ENCODE measurements at regions not wholly inside any gene's neighbourhood (a gene's known extent, or its start where the extent isn't known, plus 50 kb on each side); places are given as distances from the start of the nearest gene placed in this dataset.

DNA sequence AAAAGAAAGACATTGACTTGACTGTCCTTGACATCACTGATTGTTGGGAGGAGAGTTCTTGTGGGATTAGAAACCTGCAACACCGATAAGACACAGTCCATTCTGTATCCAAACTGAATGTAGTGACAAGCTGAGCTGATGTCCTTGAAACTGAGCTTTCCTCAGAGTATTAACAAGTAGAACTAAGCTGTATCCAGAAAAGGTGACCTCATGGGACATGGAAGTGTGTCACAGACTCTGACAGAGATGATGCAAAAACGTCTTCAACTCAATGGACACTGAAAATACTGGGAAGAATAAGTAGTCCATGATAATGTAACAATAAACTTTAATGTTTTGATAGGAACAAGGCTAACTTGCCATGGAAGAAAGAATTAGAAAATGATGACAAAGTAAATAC, 690.1 kb downstream of the CDH18 start:
- H3K36me3 ChIP-seq (ENCODE audit: control insufficient read depth in 4 of 4, insufficient read depth in 4 of 4, low read length in 3 of 4), result no peaks in the 10 kb centered on the region
- no peaks in the 10 kb centered on the region for H3K27me3 ChIP-seq (replicated peaks in 2 of 5; ENCODE audit: control insufficient read depth in 4 of 5, insufficient read depth in 5 of 5, low read length in 4 of 5)
- WGBS (ENCODE audit: insufficient coverage), result 100% methylated on average over 1 of the region's 2 CpGs
- H3K4me1 ChIP-seq (ENCODE audit: control extremely low read depth in 1 of 4, control insufficient read depth in 4 of 4, insufficient read depth in 4 of 4, low read length in 3 of 4), result no peaks in the 10 kb centered on the region
- ChIA-PET CTCF (no interaction called here), POLR2A (no interaction called here)
- no peak overlapping the region for H3K4me3 ChIP-seq (ENCODE audit: control insufficient read depth in 1 of 7, extremely low read depth in 1 of 7, insufficient read depth in 4 of 7, low read depth in 2 of 7, low read length in 6 of 7)
- H3K9me3 ChIP-seq (ENCODE audit: control extremely low read depth in 1 of 5, control insufficient read depth in 4 of 5, insufficient read depth in 2 of 5, low read depth in 1 of 5, low read length in 4 of 5), result no peaks in the 10 kb centered on the region
- no peak overlapping the region for H3K27ac ChIP-seq (ENCODE audit: insufficient read depth in 1 of 2, low read depth in 1 of 2, low read length in 2 of 2, poor library complexity in 1 of 2, severe bottlenecking in 2 of 2)
- no peak for DNase-seq

DNA sequence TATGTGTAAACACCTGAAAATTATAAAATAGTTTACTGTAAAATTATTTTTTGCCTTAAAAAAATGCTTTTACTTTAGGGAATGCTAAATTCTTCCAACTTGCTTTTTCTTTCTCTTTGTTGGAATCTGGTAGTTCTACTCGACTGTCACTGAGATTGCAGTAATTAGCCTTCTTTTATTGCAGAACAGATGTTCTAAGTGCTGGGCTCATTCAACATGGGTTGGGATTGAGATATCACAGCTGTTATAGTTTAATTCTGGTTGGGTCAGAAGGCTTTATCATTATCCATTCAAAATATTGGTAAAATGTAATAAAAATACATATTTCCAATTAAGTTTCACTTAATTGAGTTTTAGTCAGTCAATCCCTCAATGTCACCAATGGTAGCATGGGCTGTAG, 686.7 kb downstream of the CDH18 start:
- CTCF ChIA-PET, result no interaction called here
- Histone ChIP-seq H3K4me3 (ENCODE audit: control insufficient read depth in 1 of 7, extremely low read depth in 1 of 7, insufficient read depth in 4 of 7, low read depth in 2 of 7, low read length in 6 of 7) (no peak overlapping the region), H3K27me3 (replicated peaks in 2 of 5; ENCODE audit: control insufficient read depth in 4 of 5, insufficient read depth in 5 of 5, low read length in 4 of 5) (no peaks in the 10 kb centered on the region), H3K27ac (ENCODE audit: insufficient read depth in 1 of 2, low read depth in 1 of 2, low read length in 2 of 2, poor library complexity in 1 of 2, severe bottlenecking in 2 of 2) (no peak overlapping the region), H3K9me3 (ENCODE audit: control extremely low read depth in 1 of 5, control insufficient read depth in 4 of 5, insufficient read depth in 2 of 5, low read depth in 1 of 5, low read length in 4 of 5) (no peaks in the 10 kb centered on the region), H3K4me1 (ENCODE audit: control extremely low read depth in 1 of 4, control insufficient read depth in 4 of 4, insufficient read depth in 4 of 4, low read length in 3 of 4) (no peaks in the 10 kb centered on the region), H3K36me3 (ENCODE audit: control insufficient read depth in 4 of 4, insufficient read depth in 4 of 4, low read length in 3 of 4) (no peaks in the 10 kb centered on the region)
- no peak for DNase-seq
- POLR2A ChIA-PET, result no interaction called here
- WGBS (ENCODE audit: insufficient coverage), result no CpG with 5 or more reads among the region's 1 CpG

DNA sequence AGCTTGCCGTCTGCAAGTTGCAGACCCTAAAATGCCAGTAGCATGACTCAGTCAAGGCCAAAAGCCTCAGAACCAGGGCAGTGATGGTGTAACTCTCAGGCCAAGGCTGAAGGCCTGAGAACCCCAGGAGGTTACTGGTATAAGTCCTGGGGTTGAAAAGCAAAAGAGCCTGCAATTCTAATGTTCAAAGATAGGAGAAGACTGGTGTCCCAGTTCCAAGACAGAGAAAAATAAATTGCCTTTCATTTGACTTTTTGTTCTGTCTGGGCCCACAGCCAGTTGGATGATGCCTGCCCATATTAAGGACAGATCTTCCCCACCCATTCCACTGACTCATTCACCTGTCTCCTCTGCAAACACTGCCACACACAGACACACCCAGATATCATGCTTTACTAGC, 673.2 kb downstream of the CDH18 start:
- no peak for DNase-seq
- H3K36me3 ChIP-seq (ENCODE audit: control insufficient read depth in 4 of 4, insufficient read depth in 4 of 4, low read length in 3 of 4), result no peaks in the 10 kb centered on the region
- no peaks in the 10 kb centered on the region for H3K27me3 ChIP-seq (replicated peaks in 2 of 5; ENCODE audit: control insufficient read depth in 4 of 5, insufficient read depth in 5 of 5, low read length in 4 of 5)
- ChIA-PET POLR2A (no interaction called here), CTCF (no interaction called here)
- no peak overlapping the region for H3K4me3 ChIP-seq (ENCODE audit: control insufficient read depth in 1 of 7, extremely low read depth in 1 of 7, insufficient read depth in 4 of 7, low read depth in 2 of 7, low read length in 6 of 7)
- 86% methylated on average over 1 of the region's 1 CpG for WGBS (ENCODE audit: insufficient coverage)
- no peaks in the 10 kb centered on the region for H3K9me3 ChIP-seq (ENCODE audit: control extremely low read depth in 1 of 5, control insufficient read depth in 4 of 5, insufficient read depth in 2 of 5, low read depth in 1 of 5, low read length in 4 of 5)
- no peaks in the 10 kb centered on the region for H3K4me1 ChIP-seq (ENCODE audit: control extremely low read depth in 1 of 4, control insufficient read depth in 4 of 4, insufficient read depth in 4 of 4, low read length in 3 of 4)
- no peak overlapping the region for H3K27ac ChIP-seq (ENCODE audit: insufficient read depth in 1 of 2, low read depth in 1 of 2, low read length in 2 of 2, poor library complexity in 1 of 2, severe bottlenecking in 2 of 2)

DNA sequence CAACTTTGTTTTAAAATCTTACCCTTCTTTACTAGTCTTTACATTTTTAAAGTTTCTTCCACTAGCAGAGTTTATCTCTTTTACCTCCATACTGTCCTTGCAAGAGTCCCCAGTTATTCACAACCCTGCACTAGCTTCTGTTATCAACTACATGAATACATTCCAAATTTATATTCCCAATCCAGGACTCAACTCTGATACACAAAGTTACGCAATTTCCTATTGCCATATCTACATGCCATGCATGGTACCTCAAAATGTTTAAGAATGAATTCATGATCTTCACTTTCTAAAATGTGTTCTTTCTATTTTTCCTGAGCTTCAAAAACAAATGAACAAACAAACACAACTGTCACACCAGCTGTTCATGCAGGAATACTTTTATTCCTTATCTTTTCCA, 668.7 kb downstream of the CDH18 start:
- CTCF ChIA-PET, result interaction anchor here (0.9 kb wide), 1 partner anchor 19 kb away, joined by 3 read pairs; no protein-coding TSS in a partner anchor
- WGBS (ENCODE audit: insufficient coverage), result 100% methylated on average over 1 of the region's 1 CpG

DNA sequence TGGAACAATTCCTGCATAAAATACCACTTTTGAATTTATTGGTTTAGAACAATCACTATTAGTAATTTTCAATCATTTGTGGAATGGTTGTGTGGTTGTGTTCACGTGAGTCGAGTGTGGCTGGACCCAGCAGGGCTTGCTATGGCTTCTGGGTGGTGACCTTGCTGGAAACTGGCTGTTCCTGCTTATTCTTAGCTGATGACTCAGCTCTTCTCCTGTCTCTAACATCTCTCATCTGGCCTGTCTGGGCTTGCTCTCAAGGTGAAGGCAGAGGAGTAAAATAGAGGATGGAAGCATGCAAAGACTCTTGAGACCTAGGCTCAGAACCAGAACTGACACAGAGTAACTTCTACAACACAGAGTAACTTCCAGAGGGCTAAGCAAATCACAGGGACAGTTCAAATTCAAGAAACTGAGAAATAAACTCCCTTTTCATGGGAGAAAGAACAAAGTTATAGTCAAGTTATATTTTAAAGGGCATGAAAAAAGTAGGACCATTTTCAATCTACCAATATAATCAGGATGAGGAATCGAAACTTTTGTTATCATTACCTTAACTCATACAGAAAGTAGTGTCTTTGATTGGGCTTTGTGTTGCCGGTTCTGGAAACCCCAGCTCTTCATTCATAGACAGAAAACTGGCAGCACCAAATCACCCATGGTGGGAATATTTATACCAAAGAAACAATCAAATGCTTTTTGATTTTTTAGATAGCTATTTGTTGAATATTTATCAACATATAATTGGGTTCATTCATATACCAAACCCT, 665.1 kb downstream of the CDH18 start:
- no peak for DNase-seq
- no peaks in the 10 kb centered on the region for H3K27me3 ChIP-seq (replicated peaks in 2 of 5; ENCODE audit: control insufficient read depth in 4 of 5, insufficient read depth in 5 of 5, low read length in 4 of 5)
- H3K4me3 ChIP-seq (ENCODE audit: control insufficient read depth in 1 of 7, extremely low read depth in 1 of 7, insufficient read depth in 4 of 7, low read depth in 2 of 7, low read length in 6 of 7), result no peak overlapping the region
- POLR2A ChIA-PET, result no interaction called here
- no peak overlapping the region for H3K27ac ChIP-seq (ENCODE audit: insufficient read depth in 1 of 2, low read depth in 1 of 2, low read length in 2 of 2, poor library complexity in 1 of 2, severe bottlenecking in 2 of 2)
- WGBS (ENCODE audit: insufficient coverage), result no CpG with 5 or more reads among the region's 4 CpGs
- no peaks in the 10 kb centered on the region for H3K36me3 ChIP-seq (ENCODE audit: control insufficient read depth in 4 of 4, insufficient read depth in 4 of 4, low read length in 3 of 4)
- CTCF ChIA-PET, result no interaction called here
- H3K9me3 ChIP-seq (ENCODE audit: control extremely low read depth in 1 of 5, control insufficient read depth in 4 of 5, insufficient read depth in 2 of 5, low read depth in 1 of 5, low read length in 4 of 5), result no peaks in the 10 kb centered on the region
- H3K4me1 ChIP-seq (ENCODE audit: control extremely low read depth in 1 of 4, control insufficient read depth in 4 of 4, insufficient read depth in 4 of 4, low read length in 3 of 4), result no peaks in the 10 kb centered on the region

More for the DNA sequence above, 668.7 kb downstream of the CDH18 start:
- no peaks in the 10 kb centered on the region for H3K4me1 ChIP-seq (ENCODE audit: control extremely low read depth in 1 of 4, control insufficient read depth in 4 of 4, insufficient read depth in 4 of 4, low read length in 3 of 4)
- no peaks in the 10 kb centered on the region for H3K36me3 ChIP-seq (ENCODE audit: control insufficient read depth in 4 of 4, insufficient read depth in 4 of 4, low read length in 3 of 4)
- no peaks in the 10 kb centered on the region for H3K9me3 ChIP-seq (ENCODE audit: control extremely low read depth in 1 of 5, control insufficient read depth in 4 of 5, insufficient read depth in 2 of 5, low read depth in 1 of 5, low read length in 4 of 5)
- no peaks in the 10 kb centered on the region for H3K27me3 ChIP-seq (replicated peaks in 2 of 5; ENCODE audit: control insufficient read depth in 4 of 5, insufficient read depth in 5 of 5, low read length in 4 of 5)
- H3K27ac ChIP-seq (ENCODE audit: insufficient read depth in 1 of 2, low read depth in 1 of 2, low read length in 2 of 2, poor library complexity in 1 of 2, severe bottlenecking in 2 of 2), result no peak overlapping the region
- POLR2A ChIA-PET, result no interaction called here
- DNase-seq, result no peak
- H3K4me3 ChIP-seq (ENCODE audit: control insufficient read depth in 1 of 7, extremely low read depth in 1 of 7, insufficient read depth in 4 of 7, low read depth in 2 of 7, low read length in 6 of 7), result no peak overlapping the region

DNA sequence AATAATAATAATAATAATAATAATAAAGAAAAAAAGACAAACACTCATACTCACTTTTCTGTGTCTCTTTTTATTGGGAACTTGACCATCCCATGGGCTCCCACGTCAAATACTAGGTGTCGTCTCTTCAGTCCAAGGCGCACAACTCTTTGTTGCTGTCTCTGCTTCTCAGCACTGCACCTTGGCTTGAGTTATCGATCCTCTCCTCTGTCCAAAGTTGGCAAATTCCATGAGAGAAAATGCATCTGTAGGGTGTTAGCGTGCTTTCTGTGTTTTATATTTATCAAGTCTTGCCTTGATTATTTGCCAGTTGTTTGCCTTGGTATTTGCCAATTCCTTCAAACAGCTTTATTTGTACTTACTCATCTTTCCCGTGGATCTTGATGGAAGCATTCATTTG, 653.7 kb downstream of the CDH18 start:
- CTCF ChIA-PET, result no interaction called here
- H3K9me3 ChIP-seq (ENCODE audit: control extremely low read depth in 1 of 5, control insufficient read depth in 4 of 5, insufficient read depth in 2 of 5, low read depth in 1 of 5, low read length in 4 of 5), result peaks cover 0 to 2% (median 0%) of the 10 kb centered on the region in 5 experiments
- H3K27me3 ChIP-seq (replicated peaks in 2 of 5; ENCODE audit: control insufficient read depth in 4 of 5, insufficient read depth in 5 of 5, low read length in 4 of 5), result no peaks in the 10 kb centered on the region
- no peak overlapping the region for H3K27ac ChIP-seq (ENCODE audit: insufficient read depth in 1 of 2, low read depth in 1 of 2, low read length in 2 of 2, poor library complexity in 1 of 2, severe bottlenecking in 2 of 2)
- DNase-seq, result no peak
- no peaks in the 10 kb centered on the region for H3K36me3 ChIP-seq (ENCODE audit: control insufficient read depth in 4 of 4, insufficient read depth in 4 of 4, low read length in 3 of 4)
- POLR2A ChIA-PET, result no interaction called here
- no peaks in the 10 kb centered on the region for H3K4me1 ChIP-seq (ENCODE audit: control extremely low read depth in 1 of 4, control insufficient read depth in 4 of 4, insufficient read depth in 4 of 4, low read length in 3 of 4)
- WGBS (ENCODE audit: insufficient coverage), result 71% methylated on average over 4 of the region's 6 CpGs
- H3K4me3 ChIP-seq (ENCODE audit: control insufficient read depth in 1 of 7, extremely low read depth in 1 of 7, insufficient read depth in 4 of 7, low read depth in 2 of 7, low read length in 6 of 7), result no peak overlapping the region

DNA sequence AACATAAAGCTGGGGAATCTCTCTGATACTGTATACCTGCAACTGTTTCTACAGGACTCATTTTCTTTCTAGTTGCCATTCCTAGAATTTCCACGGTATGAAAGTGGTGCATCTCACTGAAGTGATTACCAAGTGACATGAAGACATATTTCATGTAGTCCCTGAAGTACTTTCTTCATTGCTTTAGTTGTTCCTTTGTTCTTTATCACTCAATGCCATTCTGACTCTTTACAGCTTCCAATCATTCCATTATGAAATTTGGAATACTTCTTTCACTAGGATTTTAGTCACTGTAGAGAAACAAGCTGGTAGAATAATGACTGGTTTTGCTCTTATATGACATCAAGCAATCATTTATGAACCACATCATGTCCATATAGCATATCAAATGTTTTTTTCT, 645.1 kb downstream of the CDH18 start:
- Histone ChIP-seq H3K4me3 (ENCODE audit: control insufficient read depth in 1 of 7, extremely low read depth in 1 of 7, insufficient read depth in 4 of 7, low read depth in 2 of 7, low read length in 6 of 7) (no peak overlapping the region), H3K36me3 (ENCODE audit: control insufficient read depth in 4 of 4, insufficient read depth in 4 of 4, low read length in 3 of 4) (no peaks in the 10 kb centered on the region), H3K27me3 (replicated peaks in 2 of 5; ENCODE audit: control insufficient read depth in 4 of 5, insufficient read depth in 5 of 5, low read length in 4 of 5) (no peaks in the 10 kb centered on the region), H3K4me1 (ENCODE audit: control extremely low read depth in 1 of 4, control insufficient read depth in 4 of 4, insufficient read depth in 4 of 4, low read length in 3 of 4) (no peaks in the 10 kb centered on the region), H3K9me3 (ENCODE audit: control extremely low read depth in 1 of 5, control insufficient read depth in 4 of 5, insufficient read depth in 2 of 5, low read depth in 1 of 5, low read length in 4 of 5) (peaks cover 0 to 2% (median 0%) of the 10 kb centered on the region in 5 experiments), H3K27ac (ENCODE audit: insufficient read depth in 1 of 2, low read depth in 1 of 2, low read length in 2 of 2, poor library complexity in 1 of 2, severe bottlenecking in 2 of 2) (no peak overlapping the region)
- 88% methylated on average over 1 of the region's 1 CpG for WGBS (ENCODE audit: insufficient coverage)
- CTCF ChIA-PET, result no interaction called here
- no peak for DNase-seq
- POLR2A ChIA-PET, result no interaction called here
